Kidney epithelial cell (primary cell): ENCODE measurements at regions not wholly inside any gene's neighbourhood (a gene's known extent, or its start where the extent isn't known, plus 50 kb on each side); places are given as distances from the start of the nearest gene placed in this dataset.

Experiments used
- DNase-seq: peaks from one replicate; pipeline ENCODE4 v3.0.0-alpha.2; 2010; ENCODE audit warnings: low read depth
- H3K27me3 ChIP-seq: 2 replicates; pipeline ENCODE4 v1.6.0; 2011; ENCODE audit warnings: low read length; ENCODE audit not compliant: control insufficient read depth, insufficient read depth
- H3K36me3 ChIP-seq: 2 replicates; pipeline ENCODE4 v1.5.1; 2011; ENCODE audit warnings: low read length; ENCODE audit not compliant: control insufficient read depth, insufficient read depth
- H3K4me3 ChIP-seq: 2 replicates; pipeline ENCODE4 v1.5.1; 2011; ENCODE audit warnings: low read depth, mild to moderate bottlenecking, control low read depth, low read length
- TF ChIP-seq, protein P1 (sequence below): IDR thresholded peaks from 2 replicates; pipeline ENCODE4 v1.5.1; 2011; ENCODE audit warnings: mild to moderate bottlenecking, moderate library complexity, low read length, control low read depth, inconsistent platforms; ENCODE audit not compliant: insufficient read depth, poor library complexity, severe bottlenecking

DNA sequence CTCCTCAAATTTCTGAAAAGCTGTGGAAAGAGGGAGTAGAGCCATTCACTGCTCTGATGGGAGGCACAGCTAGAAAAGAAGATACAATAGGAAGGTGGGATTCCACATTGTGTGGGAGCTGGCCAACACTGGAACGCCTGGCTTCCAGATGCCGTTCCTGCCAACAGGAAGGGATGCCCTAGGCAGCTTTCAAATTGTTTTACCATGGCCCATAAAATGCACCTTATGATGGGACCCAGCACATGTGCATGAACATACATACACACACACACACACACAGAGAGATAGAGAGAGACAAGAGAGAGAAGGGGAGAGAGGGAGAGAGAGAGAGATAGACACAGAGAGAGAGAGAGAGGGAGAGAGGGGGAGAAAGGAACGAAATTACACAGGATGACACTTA is 86.1 kb upstream of the BZW1 start:
- Histone ChIP-seq H3K4me3 (no peak overlapping the region), H3K36me3 (no peaks in the 10 kb centered on the region), H3K27me3 (no peaks in the 10 kb centered on the region)
- TF ChIP-seq, protein P1, sequence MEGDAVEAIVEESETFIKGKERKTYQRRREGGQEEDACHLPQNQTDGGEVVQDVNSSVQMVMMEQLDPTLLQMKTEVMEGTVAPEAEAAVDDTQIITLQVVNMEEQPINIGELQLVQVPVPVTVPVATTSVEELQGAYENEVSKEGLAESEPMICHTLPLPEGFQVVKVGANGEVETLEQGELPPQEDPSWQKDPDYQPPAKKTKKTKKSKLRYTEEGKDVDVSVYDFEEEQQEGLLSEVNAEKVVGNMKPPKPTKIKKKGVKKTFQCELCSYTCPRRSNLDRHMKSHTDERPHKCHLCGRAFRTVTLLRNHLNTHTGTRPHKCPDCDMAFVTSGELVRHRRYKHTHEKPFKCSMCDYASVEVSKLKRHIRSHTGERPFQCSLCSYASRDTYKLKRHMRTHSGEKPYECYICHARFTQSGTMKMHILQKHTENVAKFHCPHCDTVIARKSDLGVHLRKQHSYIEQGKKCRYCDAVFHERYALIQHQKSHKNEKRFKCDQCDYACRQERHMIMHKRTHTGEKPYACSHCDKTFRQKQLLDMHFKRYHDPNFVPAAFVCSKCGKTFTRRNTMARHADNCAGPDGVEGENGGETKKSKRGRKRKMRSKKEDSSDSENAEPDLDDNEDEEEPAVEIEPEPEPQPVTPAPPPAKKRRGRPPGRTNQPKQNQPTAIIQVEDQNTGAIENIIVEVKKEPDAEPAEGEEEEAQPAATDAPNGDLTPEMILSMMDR, result no peak
- no peak for DNase-seq

DNA sequence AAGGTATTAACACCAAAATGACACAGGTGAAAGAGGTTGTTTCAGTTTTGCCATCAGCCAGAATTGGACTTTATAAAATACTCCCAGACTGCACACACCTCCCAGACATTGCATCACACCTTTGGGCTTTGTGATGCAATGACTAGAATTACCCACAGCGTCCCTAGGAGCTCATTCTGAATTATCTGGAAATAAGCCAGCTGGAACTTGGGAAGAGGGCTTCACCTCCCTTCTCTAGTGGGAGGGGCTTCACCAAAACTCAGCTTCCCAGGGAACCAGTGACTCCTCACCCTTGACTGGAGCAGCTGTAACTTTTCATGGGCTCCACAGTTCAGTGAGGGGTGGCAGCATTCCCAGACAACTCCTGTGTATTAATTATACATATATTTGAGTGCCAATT is 83.1 kb upstream of the BZW1 start:
- TF ChIP-seq, protein P1, result no peak
- Histone ChIP-seq H3K27me3 (no peaks in the 10 kb centered on the region), H3K4me3 (no peak overlapping the region), H3K36me3 (no peaks in the 10 kb centered on the region)
- DNase-seq, result no peak

DNA sequence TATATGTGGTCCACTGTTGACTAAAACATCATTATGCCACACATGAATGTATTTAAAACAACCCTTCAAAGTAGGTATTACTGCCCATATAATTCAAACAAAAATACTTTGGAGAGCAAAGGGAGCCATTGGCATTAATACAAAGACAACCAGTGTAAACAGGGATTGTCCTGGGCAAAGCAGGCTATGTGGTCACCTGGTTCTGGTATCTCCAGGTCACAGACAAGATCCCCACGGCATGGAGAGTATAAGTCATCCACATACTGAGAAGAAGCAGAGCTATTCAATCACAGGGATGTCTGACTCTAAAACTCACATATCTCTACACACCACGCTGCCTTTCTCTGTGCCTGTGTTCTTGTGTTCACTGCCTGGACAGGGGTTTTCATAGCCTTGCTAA is 81.4 kb upstream of the BZW1 start:
- no peaks in the 10 kb centered on the region for H3K27me3 ChIP-seq
- no peak for DNase-seq
- TF ChIP-seq, protein P1, result no peak
- H3K4me3 ChIP-seq, result no peak overlapping the region
- no peaks in the 10 kb centered on the region for H3K36me3 ChIP-seq

DNA sequence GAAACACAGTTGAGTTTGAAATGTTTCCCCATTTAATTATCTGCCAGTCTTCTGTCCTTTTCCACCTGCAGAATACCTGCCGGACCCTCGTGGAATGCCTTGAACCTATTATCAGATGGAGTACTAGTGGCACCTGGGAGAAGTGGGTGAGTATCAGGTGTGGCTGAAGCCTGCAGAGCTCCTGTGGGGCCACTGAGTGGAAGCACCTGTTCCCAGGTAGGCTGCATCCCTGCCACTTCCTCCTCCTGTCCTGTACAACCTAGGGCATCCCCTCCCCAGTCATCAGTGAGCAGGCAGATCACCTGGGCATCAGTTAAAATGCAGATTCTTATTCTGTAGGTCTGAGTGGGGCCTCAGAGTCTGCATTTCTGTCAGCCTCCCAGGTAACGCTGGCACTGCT is 80.8 kb upstream of the BZW1 start:
- H3K36me3 ChIP-seq, result no peaks in the 10 kb centered on the region
- no peak overlapping the region for H3K4me3 ChIP-seq
- no peaks in the 10 kb centered on the region for H3K27me3 ChIP-seq
- TF ChIP-seq, protein P1, result no peak
- DNase-seq, result no peak

DNA sequence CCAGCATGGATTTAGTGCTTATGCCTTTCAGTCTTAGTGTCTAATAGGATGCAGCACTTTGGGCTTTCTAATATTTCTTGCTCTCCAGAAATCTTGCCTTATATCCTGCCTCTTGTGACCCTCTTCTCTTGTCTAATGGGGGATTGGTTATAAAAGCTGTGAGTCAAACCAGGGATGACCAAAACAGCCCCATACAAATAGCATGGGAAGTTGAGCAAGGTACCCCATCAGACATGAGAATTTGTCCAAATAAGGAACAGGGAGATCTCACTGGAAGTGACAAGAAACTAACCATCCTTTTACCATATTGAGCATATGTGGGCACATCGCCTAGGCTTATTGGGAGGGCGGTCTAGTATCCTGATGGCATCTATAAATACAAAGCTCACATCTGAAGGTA is 78.8 kb upstream of the BZW1 start:
- DNase-seq, result no peak
- H3K27me3 ChIP-seq, result no peaks in the 10 kb centered on the region
- H3K36me3 ChIP-seq, result no peaks in the 10 kb centered on the region
- TF ChIP-seq, protein P1, result no peak
- no peak overlapping the region for H3K4me3 ChIP-seq

DNA sequence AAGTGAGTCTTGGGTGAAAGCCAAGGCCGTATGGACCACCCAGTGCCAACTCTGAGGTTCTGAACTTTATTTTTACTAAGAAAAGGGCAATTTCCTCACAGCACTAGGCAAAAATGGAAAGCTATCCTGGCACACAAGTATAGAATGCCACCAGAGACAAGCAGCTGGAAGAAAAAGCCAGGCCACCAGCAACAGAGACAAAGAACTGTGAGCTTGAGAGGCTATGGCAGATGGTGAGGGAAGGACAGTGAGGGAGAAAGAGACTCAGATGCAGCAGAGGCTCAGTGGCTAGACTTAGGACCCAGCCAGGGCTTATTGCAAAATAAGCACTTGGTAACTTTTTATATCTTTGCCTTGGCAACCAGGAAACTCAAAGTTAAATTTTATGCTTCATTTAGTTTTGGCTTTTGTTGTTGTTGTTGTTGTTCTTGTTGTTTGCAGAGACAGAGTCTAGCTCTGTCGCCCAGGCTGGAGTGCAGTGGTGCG is 78.0 kb upstream of the BZW1 start:
- TF ChIP-seq, protein P1, result no peak
- no peak overlapping the region for H3K4me3 ChIP-seq
- no peaks in the 10 kb centered on the region for H3K27me3 ChIP-seq
- no peaks in the 10 kb centered on the region for H3K36me3 ChIP-seq
- DNase-seq, result no peak
